KMS-11 (cell line): ENCODE measurements at regions not wholly inside any gene's neighbourhood (a gene's known extent, or its start where the extent isn't known, plus 50 kb on each side); places are given as distances from the start of the nearest gene placed in this dataset.

Experiments used
- H2AFZ ChIP-seq: fragments of 200-600 bp; sonication (generic); 2 replicates; pipeline ENCODE4 v1.6.1; 2016; ENCODE audit warnings: antibody characterized with exemption, mixed run types, low read depth
- H3K27ac ChIP-seq: fragments of 200-600 bp; sonication (generic); 2 replicates; pipeline ENCODE4 v1.6.1; 2016; ENCODE audit warnings: mild to moderate bottlenecking, mixed run types
- H3K27me3 ChIP-seq: fragments of 200-600 bp; sonication (generic); 2 replicates; pipeline ENCODE4 v1.6.1; 2017; ENCODE audit warnings: mild to moderate bottlenecking, low read depth, mixed run types, moderate library complexity; ENCODE audit not compliant: insufficient read depth
- H3K36me3 ChIP-seq: fragments of 200-600 bp; sonication (generic); 2 replicates; pipeline ENCODE4 v1.6.1; 2017; ENCODE audit warnings: mild to moderate bottlenecking, mixed run types; ENCODE audit not compliant: insufficient read depth
- H3K4me1 ChIP-seq: fragments of 200-600 bp; sonication (generic); 2 replicates; pipeline ENCODE4 v1.6.1; 2016; ENCODE audit warnings: mild to moderate bottlenecking, low read depth, mixed run types; ENCODE audit not compliant: poor library complexity, severe bottlenecking
- H3K4me2 ChIP-seq: fragments of 200-600 bp; sonication (generic); 2 replicates; pipeline ENCODE4 v1.7.0; 2016; ENCODE audit warnings: mild to moderate bottlenecking, mixed run types
- H3K4me3 ChIP-seq: fragments of 200-600 bp; sonication (generic); IDR thresholded peaks from 2 replicates; pipeline ENCODE4 v1.6.1; 2017; ENCODE audit warnings: low read depth, low read length, mixed read lengths; ENCODE audit not compliant: insufficient read depth
- H3K79me2 ChIP-seq: fragments of 200-600 bp; sonication (generic); 2 replicates; pipeline ENCODE4 v1.6.1; 2016; ENCODE audit warnings: low read depth, mixed run types; ENCODE audit not compliant: insufficient read depth
- H3K9ac ChIP-seq: fragments of 200-600 bp; sonication (generic); 2 replicates; pipeline ENCODE4 v1.6.1; 2016; ENCODE audit warnings: mild to moderate bottlenecking, mixed run types
- H4K20me1 ChIP-seq: fragments of 200-600 bp; sonication (generic); 2 replicates; pipeline ENCODE4 v1.6.1; 2016; ENCODE audit warnings: mild to moderate bottlenecking, mixed run types; ENCODE audit not compliant: insufficient read depth
- CTCF ChIP-seq: fragments of 200-600 bp; sonication (generic); conservative IDR thresholded peaks from 2 replicates; pipeline ENCODE4 v1.6.1; 2017; ENCODE audit warnings: low read depth, mild to moderate bottlenecking, antibody characterized with exemption, low read length, moderate library complexity, mixed read lengths

- H3K27ac ChIP-seq = no peak overlapping the region
- no peaks in the 10 kb centered on the region for H4K20me1 ChIP-seq
- no peak overlapping the region for H3K4me3 ChIP-seq
- peaks cover 9% of the 10 kb centered on the region; the same call in 1 of the 2 replicates for H3K27me3 ChIP-seq
- H3K4me1 ChIP-seq = no peaks in the 10 kb centered on the region
- H3K4me2 ChIP-seq = no peak overlapping the region
- H3K9ac ChIP-seq = no peak overlapping the region
- H3K79me2 ChIP-seq = no peaks in the 10 kb centered on the region
- TF ChIP-seq CTCF = no peak
- no peak overlapping the region for H2AFZ ChIP-seq
- H3K36me3 ChIP-seq = no peaks in the 10 kb centered on the region
Observed at GRCh38 chr20:57800791-57801430, 91.1 kb upstream of the PMEPA1 start.

- Histone ChIP-seq H2AFZ (no peak overlapping the region), H3K36me3 (no peaks in the 10 kb centered on the region), H3K4me2 (no peak overlapping the region), H3K79me2 (no peaks in the 10 kb centered on the region), H4K20me1 (no peaks in the 10 kb centered on the region), H3K27ac (no peak overlapping the region), H3K4me3 (no peak overlapping the region), H3K27me3 (no peaks in the 10 kb centered on the region), H3K9ac (no peak overlapping the region), H3K4me1 (no peaks in the 10 kb centered on the region)
- no peak for TF ChIP-seq CTCF
Observed at GRCh38 chr20:57797401-57797800, 87.6 kb upstream of the PMEPA1 start.

- Histone ChIP-seq H3K4me3 (no peak overlapping the region), H2AFZ (no peak overlapping the region), H4K20me1 (no peaks in the 10 kb centered on the region), H3K4me2 (no peak overlapping the region), H3K36me3 (no peaks in the 10 kb centered on the region), H3K4me1 (no peaks in the 10 kb centered on the region), H3K79me2 (no peaks in the 10 kb centered on the region), H3K27me3 (no peaks in the 10 kb centered on the region; the same call in 1 of the 2 replicates), H3K9ac (no peak overlapping the region), H3K27ac (no peak overlapping the region)
- TF ChIP-seq CTCF = no peak
Observed at GRCh38 chr20:57795977-57796560, 86.3 kb upstream of the PMEPA1 start.

- no peaks in the 10 kb centered on the region for H4K20me1 ChIP-seq
- H3K4me2 ChIP-seq = no peak overlapping the region
- no peak overlapping the region for H3K27ac ChIP-seq
- H3K4me1 ChIP-seq = no peaks in the 10 kb centered on the region
- no peaks in the 10 kb centered on the region for H3K36me3 ChIP-seq
- H3K9ac ChIP-seq = no peak overlapping the region
- no peak overlapping the region for H2AFZ ChIP-seq
- no peaks in the 10 kb centered on the region for H3K79me2 ChIP-seq
- no peak overlapping the region for H3K4me3 ChIP-seq
- no peak for TF ChIP-seq CTCF
- H3K27me3 ChIP-seq = no peaks in the 10 kb centered on the region; the same call in 1 of the 2 replicates
Observed at GRCh38 chr20:57795342-57795697, 85.5 kb upstream of the PMEPA1 start.
